ENCODE measurements at regions not wholly inside any gene's neighbourhood (a gene's known extent, or its start where the extent isn't known, plus 50 kb on each side); places are given as distances from the start of the nearest gene placed in this dataset.
"Not testable (repeated sequence)": the region's sequence is repeated elsewhere in the genome, so short reads cannot be mapped to it uniquely, and the experiment has no call there.

- no peak for DNase-seq (ENCODE audit: low read depth)
These were observed 301.3 kb upstream of the ADCY2 start for GRCh38 chr5:7094626-7095025.

- DNase-seq (ENCODE audit: low read depth): no peak
These were observed 299.6 kb upstream of the ADCY2 start for GRCh38 chr5:7096294-7096693.

GRCh38 chr5:7105358-7105757 is 290.6 kb upstream of the ADCY2 start:
- no peak for DNase-seq (ENCODE audit: low read depth)

- no peak for DNase-seq (ENCODE audit: low read depth)
These were observed 278.0 kb upstream of the ADCY2 start for GRCh38 chr5:7117961-7118360.

GRCh38 chr5:7131680-7132079 is 264.3 kb upstream of the ADCY2 start:
- no peak for DNase-seq (ENCODE audit: low read depth)

- no peak for DNase-seq (ENCODE audit: low read depth)
These were observed 249.1 kb upstream of the ADCY2 start for GRCh38 chr5:7146886-7147285.

GRCh38 chr5:7157083-7157482 is 238.9 kb upstream of the ADCY2 start:
- no peak for DNase-seq (ENCODE audit: low read depth)

GRCh38 chr5:7169240-7169878 is 226.6 kb upstream of the ADCY2 start:
- DNase-seq (ENCODE audit: low read depth): no peak

- DNase-seq (ENCODE audit: low read depth): not testable (repeated sequence)
These were observed 225.2 kb upstream of the ADCY2 start for GRCh38 chr5:7170785-7171184.

GRCh38 chr5:7179364-7179763 is 216.6 kb upstream of the ADCY2 start:
- no peak for DNase-seq (ENCODE audit: low read depth)

GRCh38 chr5:7181841-7182240 is 214.1 kb upstream of the ADCY2 start:
- no peak for DNase-seq (ENCODE audit: low read depth)

GRCh38 chr5:7185742-7186141 is 210.2 kb upstream of the ADCY2 start:
- no peak for DNase-seq (ENCODE audit: low read depth)

GRCh38 chr5:7186818-7187217 is 209.1 kb upstream of the ADCY2 start:
- no peak for DNase-seq (ENCODE audit: low read depth)

- no peak for DNase-seq (ENCODE audit: low read depth)
These were observed 205.2 kb upstream of the ADCY2 start for GRCh38 chr5:7190712-7191250.

- no peak for DNase-seq (ENCODE audit: low read depth)
These were observed 203.9 kb upstream of the ADCY2 start for GRCh38 chr5:7192016-7192415.

GRCh38 chr5:7202846-7203245 is 193.1 kb upstream of the ADCY2 start:
- DNase-seq (ENCODE audit: low read depth): no peak

- no peak for DNase-seq (ENCODE audit: low read depth)
These were observed 188.0 kb upstream of the ADCY2 start for GRCh38 chr5:7207979-7208378.

GRCh38 chr5:7208938-7209337 is 187.0 kb upstream of the ADCY2 start:
- DNase-seq (ENCODE audit: low read depth): no peak

GRCh38 chr5:7209658-7210057 is 186.3 kb upstream of the ADCY2 start:
- no peak for DNase-seq (ENCODE audit: low read depth)

GRCh38 chr5:7210549-7210948 is 185.4 kb upstream of the ADCY2 start:
- DNase-seq (ENCODE audit: low read depth): no peak

- DNase-seq (ENCODE audit: low read depth): no peak
These were observed 182.4 kb upstream of the ADCY2 start for GRCh38 chr5:7213525-7213924.

GRCh38 chr5:7214906-7215416 is 181.0 kb upstream of the ADCY2 start:
- DNase-seq (ENCODE audit: low read depth): no peak

- DNase-seq (ENCODE audit: low read depth): no peak
These were observed 177.8 kb upstream of the ADCY2 start for GRCh38 chr5:7218141-7218540.

GRCh38 chr5:7220156-7220555 is 175.8 kb upstream of the ADCY2 start:
- no peak for DNase-seq (ENCODE audit: low read depth)
